NCI-H526 treated with DMSO at 0.1 percent for 48 hours (cell line): ENCODE measurements at regions not wholly inside any gene's neighbourhood (a gene's known extent, or its start where the extent isn't known, plus 50 kb on each side); places are given as distances from the start of the nearest gene placed in this dataset.
"Not testable (repeated sequence)": the region's sequence is repeated elsewhere in the genome, so short reads cannot be mapped to it uniquely, and the experiment has no call there.

Experiments used
- DNase-seq: peaks from one replicate; lab custom pipeline; 2025; lab: John Stamatoyannopoulos, UW

- not testable (repeated sequence) for DNase-seq
Measured at GRCh38 chr2:132220589-132220988, 58.8 kb upstream of the ANKRD30BL start.

- not testable (repeated sequence) for DNase-seq
Measured at GRCh38 chr2:132221886-132222285, 60.1 kb upstream of the ANKRD30BL start.

- no peak for DNase-seq
Measured at GRCh38 chr2:132252191-132252893, 90.6 kb upstream of the ANKRD30BL start.

- DNase-seq = no peak
Measured at GRCh38 chr2:132252894-132253264, 91.1 kb upstream of the ANKRD30BL start.

GRCh38 chr2:132253496-132254305 lies 91.9 kb upstream of the ANKRD30BL start:
- no peak for DNase-seq

GRCh38 chr2:132254306-132254919 lies 92.7 kb upstream of the ANKRD30BL start:
- not testable (repeated sequence) for DNase-seq

GRCh38 chr2:132255714-132256113 lies 94.0 kb upstream of the ANKRD30BL start:
- no peak for DNase-seq

GRCh38 chr2:132256251-132256902 lies 94.6 kb upstream of the ANKRD30BL start:
- DNase-seq = no peak

GRCh38 chr2:132256903-132257300 lies 95.2 kb upstream of the ANKRD30BL start:
- not testable (repeated sequence) for DNase-seq

- DNase-seq = not testable (repeated sequence)
Measured at GRCh38 chr2:132257301-132258171, 95.8 kb upstream of the ANKRD30BL start.

- not testable (repeated sequence) for DNase-seq
Measured at GRCh38 chr2:132259276-132259675, 97.5 kb upstream of the ANKRD30BL start.

- DNase-seq = not testable (repeated sequence)
Measured at GRCh38 chr2:132265595-132265994, 103.8 kb upstream of the ANKRD30BL start.

- DNase-seq = no peak
Measured at GRCh38 chr2:132267105-132267497, 105.3 kb upstream of the ANKRD30BL start.

GRCh38 chr2:132267498-132268283 lies 105.9 kb upstream of the ANKRD30BL start:
- DNase-seq = not testable (repeated sequence)

GRCh38 chr2:132268284-132268976 lies 106.7 kb upstream of the ANKRD30BL start:
- DNase-seq = not testable (repeated sequence)

- no peak for DNase-seq
Measured at GRCh38 chr2:132268977-132269523, 107.3 kb upstream of the ANKRD30BL start.

- no peak for DNase-seq
Measured at GRCh38 chr2:132270255-132270654, 108.5 kb upstream of the ANKRD30BL start.

- no peak for DNase-seq
Measured at GRCh38 chr2:132270981-132271546, 109.3 kb upstream of the ANKRD30BL start.

GRCh38 chr2:132271794-132272193 lies 110.0 kb upstream of the ANKRD30BL start:
- not testable (repeated sequence) for DNase-seq
